Activated naive CD8-positive, alpha-beta T cell treated with anti-CD3 and anti-CD28 coated beads, Interleukin-2, amount 50 U/mL, for 24 hours (primary cell): ENCODE measurements at regions not wholly inside any gene's neighbourhood (a gene's known extent, or its start where the extent isn't known, plus 50 kb on each side); places are given as distances from the start of the nearest gene placed in this dataset.
"Not testable (repeated sequence)": the region's sequence is repeated elsewhere in the genome, so short reads cannot be mapped to it uniquely, and the experiment has no call there.

Experiments used
- ATAC-seq: fragments of 150-1000 bp; cut with Tn5 transposase; one replicate; pipeline ENCODE4 v1.10.0; 2021
- DNase-seq: peaks from one replicate; pipeline ENCODE4 v3.0.0; 2021
- H3K27ac Mint-ChIP-seq: one replicate; pipeline ENCODE4 v1.8.0; 2021; ENCODE audit warnings: mild to moderate bottlenecking, mixed read lengths
- H3K27me3 Mint-ChIP-seq: one replicate; pipeline ENCODE4 v1.8.0; 2021; ENCODE audit warnings: mixed read lengths
- H3K36me3 Mint-ChIP-seq: one replicate; pipeline ENCODE4 v1.8.0; 2021; ENCODE audit warnings: low read depth, mixed read lengths
- H3K4me1 Mint-ChIP-seq: one replicate; pipeline ENCODE4 v1.8.0; 2021; ENCODE audit warnings: mixed read lengths
- H3K4me3 Mint-ChIP-seq: one replicate; pipeline ENCODE4 v1.8.0; 2021; ENCODE audit warnings: mild to moderate bottlenecking, moderate library complexity, mixed read lengths
- H3K9me3 Mint-ChIP-seq: one replicate; pipeline ENCODE4 v1.8.0; 2021; ENCODE audit warnings: mixed read lengths

GRCh38 chr11:33533386-33534052, 167.1 kb downstream of the C11orf91 start:
- Mint-ChIP-seq H3K9me3 (no peaks in the 10 kb centered on the region), H3K4me3 (no peak overlapping the region), H3K27me3 (peaks cover 17% of the 10 kb centered on the region), H3K27ac (no peak overlapping the region), H3K36me3 (no peaks in the 10 kb centered on the region), H3K4me1 (no peaks in the 10 kb centered on the region)
- ATAC-seq (no peak), DNase-seq (no peak)

GRCh38 chr11:33532720-33533385, 167.8 kb downstream of the C11orf91 start:
- peaks cover 16% of the 10 kb centered on the region for H3K27me3 Mint-ChIP-seq
- ATAC-seq = no peak
- no peak overlapping the region for H3K4me3 Mint-ChIP-seq
- H3K27ac Mint-ChIP-seq = no peak overlapping the region
- no peaks in the 10 kb centered on the region for H3K9me3 Mint-ChIP-seq
- no peak for DNase-seq
- H3K4me1 Mint-ChIP-seq = no peaks in the 10 kb centered on the region
- no peaks in the 10 kb centered on the region for H3K36me3 Mint-ChIP-seq

GRCh38 chr11:33532257-33532656, 168.4 kb downstream of the C11orf91 start:
- no peak for DNase-seq
- Mint-ChIP-seq H3K27ac (no peak overlapping the region), H3K4me1 (no peaks in the 10 kb centered on the region), H3K4me3 (no peak overlapping the region), H3K36me3 (no peaks in the 10 kb centered on the region), H3K9me3 (peaks cover 4% of the 10 kb centered on the region), H3K27me3 (peaks cover 14% of the 10 kb centered on the region)
- ATAC-seq = no peak

- H3K4me1 Mint-ChIP-seq = no peaks in the 10 kb centered on the region
- no peak overlapping the region for H3K27ac Mint-ChIP-seq
- ATAC-seq (no peak), DNase-seq (no peak)
- peaks cover 15% of the 10 kb centered on the region for H3K27me3 Mint-ChIP-seq
- no peak overlapping the region for H3K4me3 Mint-ChIP-seq
- H3K9me3 Mint-ChIP-seq = peaks cover 9% of the 10 kb centered on the region
- H3K36me3 Mint-ChIP-seq = no peaks in the 10 kb centered on the region
Measured at GRCh38 chr11:33531743-33532181, 168.9 kb downstream of the C11orf91 start.

GRCh38 chr11:33530815-33531214, 169.8 kb downstream of the C11orf91 start:
- peaks cover 9% of the 10 kb centered on the region for H3K27me3 Mint-ChIP-seq
- no peak overlapping the region for H3K4me3 Mint-ChIP-seq
- no peaks in the 10 kb centered on the region for H3K36me3 Mint-ChIP-seq
- peaks cover 15% of the 10 kb centered on the region for H3K9me3 Mint-ChIP-seq
- no peak overlapping the region for H3K27ac Mint-ChIP-seq
- no peak for DNase-seq
- no peak for ATAC-seq
- H3K4me1 Mint-ChIP-seq = no peaks in the 10 kb centered on the region

- ATAC-seq (no peak), DNase-seq (no peak)
- Mint-ChIP-seq H3K4me1 (no peaks in the 10 kb centered on the region), H3K36me3 (no peaks in the 10 kb centered on the region), H3K9me3 (peaks cover 15% of the 10 kb centered on the region), H3K4me3 (no peak overlapping the region), H3K27me3 (peaks cover 11% of the 10 kb centered on the region), H3K27ac (no peak overlapping the region)
Measured at GRCh38 chr11:33529461-33529860, 171.2 kb downstream of the C11orf91 start.

- not testable (repeated sequence) for H3K4me3 Mint-ChIP-seq, DNase-seq, ATAC-seq, H3K36me3 Mint-ChIP-seq, H3K27ac Mint-ChIP-seq, H3K4me1 Mint-ChIP-seq
- Mint-ChIP-seq H3K9me3 (peaks cover 15% of the 10 kb centered on the region), H3K27me3 (peaks cover 11% of the 10 kb centered on the region)
Measured at GRCh38 chr11:33527738-33528137, 172.9 kb downstream of the C11orf91 start.

- peaks cover 15% of the 10 kb centered on the region for H3K9me3 Mint-ChIP-seq
- H3K4me1 Mint-ChIP-seq = no peaks in the 10 kb centered on the region
Measured at GRCh38 chr11:33525789-33526188, 174.8 kb downstream of the C11orf91 start.

GRCh38 chr11:33521384-33521783, 179.2 kb downstream of the C11orf91 start:
- Mint-ChIP-seq H3K4me1 (no peaks in the 10 kb centered on the region), H3K9me3 (peaks cover 4% of the 10 kb centered on the region), H3K36me3 (no peaks in the 10 kb centered on the region), H3K27me3 (peaks cover 24% of the 10 kb centered on the region), H3K4me3 (no peak overlapping the region), H3K27ac (no peak overlapping the region)
- DNase-seq (no peak), ATAC-seq (no peak)

More at GRCh38 chr11:33525789-33526188, 174.8 kb downstream of the C11orf91 start:
- Mint-ChIP-seq H3K27ac (no peak overlapping the region), H3K4me3 (no peak overlapping the region), H3K27me3 (peaks cover 14% of the 10 kb centered on the region), H3K36me3 (no peaks in the 10 kb centered on the region)
- no peak for DNase-seq
- no peak for ATAC-seq

GRCh38 chr11:33520112-33520511, 180.5 kb downstream of the C11orf91 start:
- Mint-ChIP-seq H3K36me3 (no peaks in the 10 kb centered on the region), H3K27ac (no peak overlapping the region), H3K4me1 (peaks cover 2% of the 10 kb centered on the region), H3K9me3 (no peaks in the 10 kb centered on the region), H3K4me3 (no peak overlapping the region), H3K27me3 (peaks cover 24% of the 10 kb centered on the region)
- ATAC-seq (no peak), DNase-seq (no peak)

- ATAC-seq (no peak), DNase-seq (no peak)
- H3K4me3 Mint-ChIP-seq = no peak overlapping the region
- no peaks in the 10 kb centered on the region for H3K36me3 Mint-ChIP-seq
- H3K27ac Mint-ChIP-seq = no peak overlapping the region
- H3K27me3 Mint-ChIP-seq = peaks cover 24% of the 10 kb centered on the region
- H3K4me1 Mint-ChIP-seq = peaks cover 2% of the 10 kb centered on the region
- H3K9me3 Mint-ChIP-seq = no peaks in the 10 kb centered on the region
Measured at GRCh38 chr11:33515347-33515746, 185.3 kb downstream of the C11orf91 start.

- Mint-ChIP-seq H3K27me3 (peaks cover 21% of the 10 kb centered on the region), H3K36me3 (no peaks in the 10 kb centered on the region), H3K4me3 (no peak overlapping the region), H3K27ac (no peak overlapping the region), H3K9me3 (no peaks in the 10 kb centered on the region), H3K4me1 (peaks cover 2% of the 10 kb centered on the region)
- ATAC-seq (no peak), DNase-seq (no peak)
Measured at GRCh38 chr11:33514079-33514925, 186.3 kb downstream of the C11orf91 start.

GRCh38 chr11:33509632-33510031, 191.0 kb downstream of the C11orf91 start:
- DNase-seq (no peak), ATAC-seq (no peak)
- Mint-ChIP-seq H3K27ac (no peak overlapping the region), H3K36me3 (no peaks in the 10 kb centered on the region), H3K4me3 (no peak overlapping the region), H3K9me3 (no peaks in the 10 kb centered on the region), H3K4me1 (no peaks in the 10 kb centered on the region), H3K27me3 (peaks cover 12% of the 10 kb centered on the region)

- Mint-ChIP-seq H3K36me3 (no peaks in the 10 kb centered on the region), H3K4me3 (no peak overlapping the region), H3K27ac (no peak overlapping the region), H3K9me3 (no peaks in the 10 kb centered on the region), H3K4me1 (no peaks in the 10 kb centered on the region), H3K27me3 (peaks cover 5% of the 10 kb centered on the region)
- no peak for ATAC-seq
- DNase-seq = no peak
Measured at GRCh38 chr11:33507967-33508366, 192.7 kb downstream of the C11orf91 start.

- ATAC-seq = no peak
Measured at GRCh38 chr11:33507356-33507755, 193.3 kb downstream of the C11orf91 start.

More at GRCh38 chr11:33507356-33507755, 193.3 kb downstream of the C11orf91 start:
- no peak for DNase-seq
- Mint-ChIP-seq H3K27me3 (peaks cover 4% of the 10 kb centered on the region), H3K9me3 (no peaks in the 10 kb centered on the region), H3K4me3 (no peak overlapping the region), H3K36me3 (no peaks in the 10 kb centered on the region), H3K27ac (no peak overlapping the region), H3K4me1 (no peaks in the 10 kb centered on the region)
